ENCODE measurements at regions not wholly inside any gene's neighbourhood (a gene's known extent, or its start where the extent isn't known, plus 50 kb on each side); places are given as distances from the start of the nearest gene placed in this dataset.

DNA sequence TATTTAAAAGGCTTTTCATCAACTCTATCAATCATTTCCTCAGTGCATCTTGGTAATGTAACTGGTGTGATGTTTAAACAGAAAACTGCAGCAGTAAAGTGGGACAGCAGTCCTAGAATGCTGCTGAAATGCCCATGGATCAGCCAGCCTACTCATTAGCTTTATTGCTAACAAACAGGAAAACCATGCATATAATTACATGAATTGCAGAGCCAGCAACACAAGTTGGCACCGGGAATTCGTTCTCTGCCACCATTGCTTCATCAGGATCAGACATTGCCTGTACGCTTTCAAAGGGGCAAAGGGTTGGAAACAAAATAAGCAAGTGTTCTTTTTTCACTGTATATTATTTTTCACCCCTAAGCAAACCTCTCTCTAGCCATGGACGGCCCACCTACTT lies 276.2 kb upstream of the LRRC7 start:
- no peak overlapping the region for H3K27ac ChIP-seq
- H3K4me3 ChIP-seq = no peak overlapping the region
- intact Hi-C loops (cut with DNase I) = no loop called here
- H3K4me1 ChIP-seq (ENCODE audit: insufficient read depth) = no peaks in the 10 kb centered on the region
- 86 to 91% (median 90%) methylated on average over 4 of the region's 4 CpGs for WGBS, 3 donors
- H3K36me3 ChIP-seq = no peaks in the 10 kb centered on the region
- no peak for DNase-seq
- TF ChIP-seq EP300 (IDR thresholded peaks at IDR 0.05) (no peak), POLR2A (IDR thresholded peaks at IDR 0.05) (no peak)
- TF ChIP-seq, protein P1, sequence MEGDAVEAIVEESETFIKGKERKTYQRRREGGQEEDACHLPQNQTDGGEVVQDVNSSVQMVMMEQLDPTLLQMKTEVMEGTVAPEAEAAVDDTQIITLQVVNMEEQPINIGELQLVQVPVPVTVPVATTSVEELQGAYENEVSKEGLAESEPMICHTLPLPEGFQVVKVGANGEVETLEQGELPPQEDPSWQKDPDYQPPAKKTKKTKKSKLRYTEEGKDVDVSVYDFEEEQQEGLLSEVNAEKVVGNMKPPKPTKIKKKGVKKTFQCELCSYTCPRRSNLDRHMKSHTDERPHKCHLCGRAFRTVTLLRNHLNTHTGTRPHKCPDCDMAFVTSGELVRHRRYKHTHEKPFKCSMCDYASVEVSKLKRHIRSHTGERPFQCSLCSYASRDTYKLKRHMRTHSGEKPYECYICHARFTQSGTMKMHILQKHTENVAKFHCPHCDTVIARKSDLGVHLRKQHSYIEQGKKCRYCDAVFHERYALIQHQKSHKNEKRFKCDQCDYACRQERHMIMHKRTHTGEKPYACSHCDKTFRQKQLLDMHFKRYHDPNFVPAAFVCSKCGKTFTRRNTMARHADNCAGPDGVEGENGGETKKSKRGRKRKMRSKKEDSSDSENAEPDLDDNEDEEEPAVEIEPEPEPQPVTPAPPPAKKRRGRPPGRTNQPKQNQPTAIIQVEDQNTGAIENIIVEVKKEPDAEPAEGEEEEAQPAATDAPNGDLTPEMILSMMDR (IDR thresholded peaks at IDR 0.05) = no peak
- H3K9me3 ChIP-seq = no peaks in the 10 kb centered on the region
- H3K27me3 ChIP-seq = no peaks in the 10 kb centered on the region

DNA sequence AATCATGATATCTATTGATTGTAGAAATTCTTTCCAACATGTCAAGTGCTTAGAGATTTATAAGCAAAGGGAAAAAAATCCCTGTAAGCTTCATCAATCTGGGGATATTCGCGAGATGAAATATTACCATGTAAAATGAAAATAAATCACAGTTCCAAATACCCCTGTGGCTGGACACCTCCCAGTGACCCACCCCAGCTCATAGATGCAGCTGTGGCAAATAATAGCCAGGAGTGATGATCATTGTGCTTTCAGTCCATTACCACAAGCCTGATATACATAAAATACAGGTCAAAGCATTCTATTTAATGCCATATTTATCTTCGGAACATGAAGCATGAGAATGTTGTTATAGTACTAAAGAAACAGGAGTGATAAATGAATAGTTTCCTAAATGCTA lies 274.9 kb upstream of the LRRC7 start:
- DNase-seq = no peak
- 88 to 95% (median 90%) methylated on average over 3 of the region's 3 CpGs for WGBS, 3 donors
- intact Hi-C loops (cut with DNase I) = no loop called here
- no peak overlapping the region for H3K27ac ChIP-seq
- H3K27me3 ChIP-seq = no peaks in the 10 kb centered on the region
- no peaks in the 10 kb centered on the region for H3K9me3 ChIP-seq
- no peaks in the 10 kb centered on the region for H3K4me1 ChIP-seq (ENCODE audit: insufficient read depth)
- no peak overlapping the region for H3K4me3 ChIP-seq
- no peak for TF ChIP-seq EP300 (IDR thresholded peaks at IDR 0.05)
- no peak for TF ChIP-seq POLR2A (IDR thresholded peaks at IDR 0.05)
- H3K36me3 ChIP-seq = no peaks in the 10 kb centered on the region

DNA sequence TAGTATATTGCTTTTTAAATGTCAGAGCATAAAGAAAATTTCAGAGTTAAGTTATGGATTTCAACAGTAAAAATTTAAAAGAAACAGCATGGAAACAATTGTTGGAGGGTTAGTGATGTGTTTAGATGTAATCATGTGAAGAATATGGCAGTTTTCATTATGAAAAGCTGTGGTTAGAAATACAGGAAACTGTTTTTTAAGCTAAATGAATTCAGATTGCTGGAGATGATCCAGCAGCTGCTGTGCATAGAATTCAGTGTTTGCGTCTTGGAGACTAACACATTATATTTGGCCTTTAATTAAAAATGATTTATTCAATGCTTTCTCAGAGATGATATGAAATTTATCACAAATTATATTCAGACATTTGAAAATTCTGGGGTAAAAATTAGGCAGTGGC lies 273.6 kb upstream of the LRRC7 start:
- no peak overlapping the region for H3K27ac ChIP-seq
- 47 to 55% (median 55%) methylated on average over 1 of the region's 1 CpG for WGBS, 3 donors
- intact Hi-C loops (cut with DNase I) = no loop called here
- H3K9me3 ChIP-seq = no peaks in the 10 kb centered on the region
- no peak for DNase-seq
- H3K4me3 ChIP-seq = no peak overlapping the region
- no peaks in the 10 kb centered on the region for H3K4me1 ChIP-seq (ENCODE audit: insufficient read depth)
- peaks cover 2% of the 10 kb centered on the region for H3K27me3 ChIP-seq
- H3K36me3 ChIP-seq = no peaks in the 10 kb centered on the region
- TF ChIP-seq EP300 (IDR thresholded peaks at IDR 0.05) (no peak), POLR2A (IDR thresholded peaks at IDR 0.05) (no peak)
- TF ChIP-seq, protein P1 (IDR thresholded peaks at IDR 0.05) = no peak

DNA sequence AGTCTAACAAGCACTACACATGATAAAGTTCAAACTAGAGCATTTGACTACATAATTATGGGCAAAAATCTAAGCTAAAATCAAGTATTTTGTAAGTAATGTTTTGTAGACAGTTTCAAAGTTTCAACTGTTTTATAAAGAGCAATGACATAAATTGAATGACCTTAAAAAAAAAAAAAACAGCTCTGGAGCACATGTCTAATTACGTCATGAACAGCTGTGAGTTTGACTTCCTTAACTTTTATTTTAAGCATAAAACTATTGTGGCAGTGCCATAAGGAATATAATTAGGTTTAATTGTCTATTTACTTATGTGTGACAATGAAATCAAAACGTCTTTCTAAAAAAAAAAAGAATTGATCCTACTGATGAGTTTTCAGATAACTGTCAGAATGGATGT lies 272.5 kb upstream of the LRRC7 start:
- Histone ChIP-seq H3K4me3 (no peak overlapping the region), H3K27me3 (peaks cover 3% of the 10 kb centered on the region), H3K27ac (no peak overlapping the region), H3K4me1 (ENCODE audit: insufficient read depth) (no peaks in the 10 kb centered on the region), H3K36me3 (no peaks in the 10 kb centered on the region), H3K9me3 (no peaks in the 10 kb centered on the region)
- TF ChIP-seq POLR2A (IDR thresholded peaks at IDR 0.05) (no peak), EP300 (IDR thresholded peaks at IDR 0.05) (no peak)
- TF ChIP-seq, protein P1 (IDR thresholded peaks at IDR 0.05) = no peak
- intact Hi-C loops (cut with DNase I) = no loop called here
- no peak for DNase-seq
- 15 to 23% (median 17%) methylated on average over 2 of the region's 2 CpGs for WGBS, 3 donors

DNA sequence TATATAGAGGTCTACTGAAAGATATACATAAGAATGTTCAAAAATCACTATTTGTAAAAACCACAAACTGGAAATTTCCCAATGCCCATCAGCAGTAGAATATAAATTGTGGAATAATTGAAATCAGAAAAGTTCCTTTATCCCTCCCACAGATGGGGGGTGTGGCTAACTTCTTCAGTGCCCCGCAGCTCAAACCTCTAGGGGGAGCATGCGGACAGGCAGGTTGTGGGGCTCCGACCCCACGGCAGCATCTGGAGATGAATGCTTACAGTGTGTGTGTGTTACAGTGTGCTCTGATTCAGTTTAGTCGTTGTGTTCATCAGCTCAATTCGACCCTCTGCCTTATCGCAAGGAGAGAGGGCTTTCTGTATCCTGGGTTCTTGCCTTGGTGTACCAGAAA lies 262.1 kb upstream of the LRRC7 start:
- H3K4me1 ChIP-seq (ENCODE audit: insufficient read depth) = no peaks in the 10 kb centered on the region
- H3K27me3 ChIP-seq = no peaks in the 10 kb centered on the region
- TF ChIP-seq EP300 (IDR thresholded peaks at IDR 0.05) (no peak), POLR2A (IDR thresholded peaks at IDR 0.05) (no peak)
- TF ChIP-seq, protein P1 (IDR thresholded peaks at IDR 0.05) = no peak
- no peaks in the 10 kb centered on the region for H3K36me3 ChIP-seq
- no peaks in the 10 kb centered on the region for H3K9me3 ChIP-seq
- intact Hi-C loops (cut with DNase I) = no loop called here
- WGBS, 3 donors = 67 to 69% (median 69%) methylated on average over 7 of the region's 7 CpGs
- no peak for DNase-seq
- H3K27ac ChIP-seq = no peak overlapping the region
- no peak overlapping the region for H3K4me3 ChIP-seq
